Stimulated activated CD4-positive, alpha-beta T cell treated with anti-CD3 and anti-CD28 coated beads, Interleukin-1b, Interleukin-23, amount 100 ng/mL, for 4 hours (primary cell): ENCODE measurements at regions not wholly inside any gene's neighbourhood (a gene's known extent, or its start where the extent isn't known, plus 50 kb on each side); places are given as distances from the start of the nearest gene placed in this dataset.
A peak's percentile ranks its signal among the peaks of the same experiment; 100 is the strongest.
"Not testable (repeated sequence)": the region's sequence is repeated elsewhere in the genome, so short reads cannot be mapped to it uniquely, and the experiment has no call there.

Source experiments
- DNase-seq, 2 donors: peaks; one replicate each; pipeline ENCODE4 v3.0.0-alpha.2; 2020; ENCODE audit warnings: low read depth in 2 of 2

DNA sequence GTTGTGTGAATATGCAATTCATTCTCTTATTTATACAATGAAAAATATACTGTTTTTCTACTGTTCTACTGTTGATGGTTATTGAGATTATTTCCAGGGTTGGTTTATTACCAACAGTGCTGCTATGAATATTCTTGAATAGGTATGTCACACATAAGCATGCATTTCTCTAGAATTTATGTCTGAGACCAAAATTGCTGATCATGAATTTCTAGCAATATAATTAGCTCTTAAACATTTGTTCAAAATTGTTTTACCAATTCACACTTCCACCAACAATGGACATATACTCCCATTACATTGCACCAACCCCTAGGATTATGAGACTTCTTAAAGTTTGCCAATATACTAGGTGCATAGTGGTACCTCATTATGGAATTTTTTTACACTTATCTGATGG is 164.1 kb upstream of the KCNQ5 start:
- DNase-seq, result no peak

DNA sequence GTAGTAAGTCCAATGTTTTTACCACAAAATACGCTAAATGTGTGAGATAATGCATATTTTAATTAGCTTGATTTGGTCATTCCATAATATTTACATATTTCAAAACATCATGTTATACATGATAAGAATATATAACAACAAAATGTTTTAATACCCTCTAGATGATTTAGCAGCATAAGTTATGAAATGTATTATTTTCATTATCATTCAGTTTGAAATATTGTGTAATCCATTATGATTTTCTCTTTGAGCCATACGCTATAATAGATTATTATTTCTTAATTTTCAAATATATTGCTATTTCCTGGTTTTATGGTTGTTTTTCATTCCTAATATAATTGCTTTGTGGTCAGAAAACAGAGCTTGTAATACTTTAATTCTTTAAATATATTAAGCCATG is 163.3 kb upstream of the KCNQ5 start:
- no peak for DNase-seq

DNA sequence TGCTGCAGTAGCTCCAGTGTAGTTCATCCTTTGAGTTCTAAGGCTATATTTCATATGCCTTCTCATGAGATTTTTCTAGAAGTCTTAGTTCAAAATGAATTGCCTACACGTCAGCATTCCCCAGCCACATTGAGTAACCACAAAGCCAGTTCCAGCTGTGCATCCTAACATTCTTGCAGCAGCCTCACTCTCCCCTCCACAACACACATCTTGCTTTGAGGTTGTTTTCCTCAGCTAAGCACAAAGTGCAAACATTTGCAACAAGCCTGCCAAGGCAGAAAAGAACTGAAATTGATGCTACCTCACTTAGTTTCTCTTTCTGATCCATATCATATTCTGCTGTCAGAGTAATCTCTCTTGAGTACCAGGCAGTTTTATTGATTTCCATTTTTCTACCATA is 160.7 kb upstream of the KCNQ5 start:
- no peak for DNase-seq

DNA sequence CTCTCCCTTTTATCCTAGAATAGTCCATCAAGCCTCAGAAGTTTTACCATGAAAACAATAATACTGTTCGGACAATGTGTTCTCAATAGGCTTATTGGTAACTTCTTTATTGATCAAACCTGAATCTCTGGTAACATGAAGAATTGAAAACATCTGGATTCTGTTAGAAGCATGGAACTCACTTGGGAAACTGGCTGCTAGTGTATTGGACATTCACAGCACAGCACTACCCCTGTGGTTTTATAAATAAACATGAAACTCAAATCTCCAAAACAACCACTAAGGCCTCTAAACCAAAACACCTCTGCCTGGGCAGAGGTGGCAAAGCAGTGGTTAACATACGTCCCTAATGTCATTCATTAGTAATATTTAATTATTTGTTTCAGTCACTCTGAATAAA is 157.6 kb upstream of the KCNQ5 start:
- DNase-seq, result no peak

DNA sequence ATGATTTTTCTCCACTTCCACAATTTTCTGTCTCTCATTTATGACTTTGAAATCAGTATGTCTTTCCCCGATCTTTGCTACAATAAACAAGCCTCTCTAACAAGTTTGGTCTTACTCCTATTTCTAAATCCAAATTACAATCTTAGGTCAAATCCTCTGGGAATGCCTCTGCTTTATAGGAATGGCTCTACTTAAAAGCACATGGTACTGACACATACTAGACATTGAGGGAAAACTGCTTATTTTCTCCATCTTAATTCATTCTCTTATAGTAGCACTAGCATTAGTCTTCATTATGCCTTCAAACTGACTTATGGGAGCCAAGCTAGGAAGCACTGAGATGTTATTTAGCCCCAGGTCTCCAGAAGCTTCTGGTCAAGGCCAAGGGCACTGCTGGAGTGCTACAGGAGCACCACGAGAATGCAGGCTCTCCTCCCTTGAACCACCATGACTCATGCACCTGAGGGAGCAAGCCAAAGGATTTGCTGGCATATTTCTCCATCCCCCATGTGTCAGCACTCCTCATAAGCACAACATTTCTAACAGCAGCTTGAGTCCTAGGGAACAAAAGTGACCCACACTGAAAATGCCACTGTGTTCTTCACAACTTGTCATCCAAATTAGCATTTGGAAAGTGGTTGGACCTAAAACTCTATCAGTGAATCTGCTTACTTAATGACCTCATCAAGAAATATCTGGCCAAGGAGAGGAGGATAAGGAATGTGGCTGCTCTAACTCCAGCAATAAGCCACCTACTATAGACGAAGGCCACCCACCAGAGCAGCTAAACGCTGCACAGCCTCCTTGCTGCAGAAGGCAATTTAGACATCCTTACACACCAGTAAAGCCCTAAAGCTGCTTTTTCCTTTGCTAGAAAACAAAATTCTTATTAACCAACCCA is 156.8 kb upstream of the KCNQ5 start:
- DNase-seq, result no peak

DNA sequence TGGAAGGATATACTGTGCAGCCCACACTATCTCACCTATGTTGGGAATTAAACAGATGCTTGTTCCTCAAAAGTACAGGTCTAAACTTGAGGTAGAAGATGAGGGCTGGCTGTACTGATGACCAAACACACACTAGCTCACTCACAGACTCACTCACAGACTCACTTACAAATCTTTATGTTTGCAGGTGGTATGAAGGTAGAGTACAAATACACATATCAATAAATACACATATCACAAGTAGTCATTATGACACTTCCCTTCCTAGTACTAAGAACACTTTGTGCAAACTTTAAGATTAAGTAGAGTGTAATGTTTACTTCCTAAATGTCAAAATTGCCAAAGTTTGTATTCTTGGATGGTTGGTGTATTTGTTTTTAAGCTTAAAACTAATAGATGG is 155.4 kb upstream of the KCNQ5 start:
- DNase-seq, result no peak

DNA sequence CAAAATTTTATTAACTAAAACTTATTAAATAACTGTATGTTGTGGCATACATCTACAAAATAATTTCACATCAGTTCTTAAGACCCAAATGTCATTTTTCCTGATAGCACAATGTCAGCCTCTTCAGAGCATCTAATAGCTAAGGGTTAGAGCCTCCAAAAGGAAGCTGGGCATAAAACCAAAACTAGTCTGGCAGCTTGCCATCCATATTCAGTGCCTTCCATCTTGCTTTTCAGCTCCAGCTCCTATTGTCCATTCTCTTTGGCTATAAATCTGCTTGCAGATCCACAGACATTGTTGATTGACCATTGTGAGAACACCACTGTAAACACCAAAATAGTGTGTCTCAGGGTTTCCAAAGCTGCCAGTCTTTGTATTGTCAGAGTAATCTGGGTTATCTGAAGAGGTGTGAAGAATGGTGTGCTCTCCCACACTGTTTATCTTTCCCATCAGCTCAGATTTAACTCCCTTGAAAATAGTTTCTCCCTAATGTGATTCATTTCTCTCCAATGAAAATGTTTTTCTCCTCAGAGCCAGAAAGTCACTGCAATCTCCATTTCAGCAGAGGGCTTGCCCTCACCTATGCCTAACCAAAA is 154.8 kb upstream of the KCNQ5 start:
- no peak for DNase-seq

DNA sequence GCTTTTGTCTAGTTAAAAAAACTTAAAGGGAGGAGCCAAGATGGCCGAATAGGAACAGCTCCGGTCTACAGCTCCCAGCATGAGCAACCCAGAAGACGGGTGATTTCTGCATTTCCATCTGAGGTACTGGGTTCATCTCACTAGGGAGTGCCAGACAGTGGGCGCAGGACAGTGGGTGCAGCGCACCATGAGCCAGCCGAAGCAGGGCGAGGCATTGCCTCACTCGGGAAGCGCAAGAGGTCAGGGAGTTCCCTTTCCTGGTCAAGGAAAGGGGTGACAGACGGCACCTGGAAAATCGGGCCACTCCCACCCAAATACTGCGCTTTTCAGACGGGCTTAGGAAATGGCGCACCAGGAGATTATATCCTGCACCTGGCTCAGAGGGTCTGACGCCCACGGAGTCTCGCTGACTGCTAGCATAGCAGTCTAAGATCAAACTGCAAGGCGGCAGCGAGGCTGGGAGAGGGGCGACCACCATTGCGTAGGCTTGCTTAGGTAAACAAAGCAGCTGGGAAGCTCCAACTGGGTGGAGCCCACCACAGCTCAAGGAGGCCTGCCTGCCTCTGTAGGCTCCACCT is 152.4 kb upstream of the KCNQ5 start:
- DNase-seq, result not testable (repeated sequence)

DNA sequence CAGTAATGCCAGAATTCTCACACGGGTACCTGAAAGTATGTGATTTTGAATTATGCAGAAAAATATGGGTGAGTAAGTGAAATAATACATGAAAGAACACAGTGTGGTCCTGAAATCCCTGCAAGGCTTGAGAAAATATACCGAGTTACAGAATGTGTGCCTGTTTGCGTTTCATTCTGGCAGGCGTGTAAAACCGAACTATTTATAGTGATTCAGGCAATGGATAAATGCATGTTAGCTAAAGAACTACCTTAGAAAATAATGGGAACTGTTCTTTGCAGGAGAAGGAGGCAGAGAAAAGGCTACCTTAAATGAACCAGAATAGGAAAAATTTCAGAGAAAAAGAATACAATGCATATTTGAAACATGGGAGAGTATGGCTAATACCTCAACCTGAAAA is 145.8 kb upstream of the KCNQ5 start:
- DNase-seq, result no peak

DNA sequence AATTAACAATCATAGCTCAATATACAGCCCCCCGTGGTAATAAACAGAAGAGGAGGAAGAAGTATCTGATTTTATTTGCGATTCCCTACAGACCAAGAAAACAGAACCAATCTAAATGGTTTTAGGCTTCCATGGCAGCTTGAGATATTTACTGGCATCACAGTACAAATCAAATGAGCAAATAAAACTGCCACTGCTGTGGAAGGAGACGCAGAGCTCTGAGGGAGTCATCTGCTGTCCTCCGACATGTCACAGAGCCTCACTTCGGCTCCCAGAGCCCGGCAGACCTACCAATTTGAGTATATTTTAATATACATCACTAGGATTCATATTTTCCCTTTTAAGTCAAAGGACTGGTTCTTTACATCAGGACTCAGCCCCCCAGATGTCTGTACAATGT is 145.2 kb upstream of the KCNQ5 start:
- DNase-seq, result no peak

DNA sequence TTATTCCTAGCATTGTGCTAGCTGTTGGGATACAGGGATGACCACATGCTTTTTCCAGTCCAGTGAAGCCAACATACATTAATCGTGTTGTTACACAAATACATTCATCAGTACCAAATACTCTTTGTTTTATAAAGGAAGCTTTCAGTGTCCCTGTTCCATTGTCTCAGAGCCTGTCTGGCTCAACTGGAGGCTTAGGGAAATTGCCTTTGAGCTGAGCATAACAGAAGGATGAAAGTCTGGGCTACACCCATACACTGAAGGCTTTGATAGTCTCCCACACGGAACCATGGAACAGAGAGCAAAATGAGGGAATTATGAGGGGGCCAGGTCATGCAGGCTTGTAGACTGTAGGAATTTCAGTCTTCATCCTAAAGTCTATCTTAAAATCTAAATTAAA is 126.4 kb upstream of the KCNQ5 start:
- no peak for DNase-seq

DNA sequence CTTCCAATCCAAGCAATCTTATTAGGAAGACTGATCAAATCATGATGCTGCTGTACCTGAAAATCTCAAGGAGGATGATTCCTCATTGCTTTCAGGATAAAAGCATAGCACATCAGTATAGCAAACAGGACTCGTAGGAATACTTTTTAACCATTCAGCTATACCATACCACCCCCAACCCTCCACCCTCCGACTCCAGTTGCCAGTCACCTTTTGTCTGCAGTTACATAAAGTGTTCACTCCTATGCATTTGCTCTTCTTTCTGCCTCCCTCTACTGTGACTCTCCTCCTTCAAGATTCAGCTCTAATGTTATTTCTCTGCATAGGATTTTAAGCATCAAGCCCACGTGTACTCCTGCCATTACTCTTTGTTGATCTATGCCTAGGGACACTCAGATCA is 124.7 kb upstream of the KCNQ5 start:
- no peak for DNase-seq

DNA sequence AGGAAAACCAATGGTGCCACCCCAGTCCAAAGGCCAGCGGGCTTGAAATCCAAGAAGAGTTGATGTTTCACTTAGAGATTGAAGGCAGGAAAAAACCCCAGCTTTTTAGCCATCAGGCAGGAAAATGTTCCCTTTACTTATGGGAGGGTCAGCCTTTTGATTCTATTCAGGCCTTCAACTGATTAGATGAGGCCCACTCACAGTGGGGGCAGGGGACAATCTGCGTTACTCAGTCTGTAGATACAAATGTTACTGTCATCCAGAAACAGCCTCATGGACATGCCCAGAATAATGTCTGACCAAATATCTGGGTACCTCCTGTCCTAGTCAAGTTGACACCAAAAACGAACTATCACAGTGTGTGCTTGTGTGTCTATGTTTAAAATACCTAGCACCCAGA is 121.2 kb upstream of the KCNQ5 start:
- DNase-seq, result no peak

DNA sequence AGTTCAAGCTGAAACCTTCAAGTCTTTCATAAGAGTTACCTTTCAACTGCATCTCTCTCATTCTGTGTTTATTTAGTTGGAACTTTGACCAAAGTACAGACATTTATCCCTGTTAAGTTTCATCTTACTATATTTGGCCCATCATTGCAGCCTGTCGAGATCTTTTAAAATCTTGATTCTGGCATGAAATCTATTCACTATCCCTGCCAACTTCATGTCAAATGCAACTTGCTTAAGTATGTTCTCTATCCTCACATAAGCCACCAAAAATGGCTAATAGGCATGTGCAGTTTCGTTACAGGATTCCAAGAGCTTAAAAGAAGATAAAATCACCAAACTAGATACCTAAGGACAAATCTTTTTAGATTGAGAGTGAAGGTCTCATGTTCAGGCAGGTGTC is 117.5 kb upstream of the KCNQ5 start:
- no peak for DNase-seq

DNA sequence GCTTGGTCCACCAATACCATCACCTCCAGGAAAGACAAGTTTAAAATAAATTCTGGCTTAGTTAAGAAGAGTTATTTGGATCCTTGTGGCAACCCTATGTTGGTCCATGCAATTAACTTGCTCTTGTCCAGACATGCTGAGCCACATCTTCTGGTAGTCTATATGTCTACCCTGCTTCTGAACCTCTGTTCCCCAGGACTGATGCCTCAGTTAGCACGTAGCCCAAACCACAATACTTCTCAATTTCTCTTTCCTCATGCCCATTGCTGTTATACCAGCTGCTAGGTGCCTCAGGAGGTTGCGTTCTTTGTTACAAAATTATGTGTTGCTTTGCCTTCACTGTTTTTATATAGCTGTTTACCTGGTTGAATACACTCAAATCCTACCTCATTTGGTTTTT is 116.4 kb upstream of the KCNQ5 start:
- no peak for DNase-seq

DNA sequence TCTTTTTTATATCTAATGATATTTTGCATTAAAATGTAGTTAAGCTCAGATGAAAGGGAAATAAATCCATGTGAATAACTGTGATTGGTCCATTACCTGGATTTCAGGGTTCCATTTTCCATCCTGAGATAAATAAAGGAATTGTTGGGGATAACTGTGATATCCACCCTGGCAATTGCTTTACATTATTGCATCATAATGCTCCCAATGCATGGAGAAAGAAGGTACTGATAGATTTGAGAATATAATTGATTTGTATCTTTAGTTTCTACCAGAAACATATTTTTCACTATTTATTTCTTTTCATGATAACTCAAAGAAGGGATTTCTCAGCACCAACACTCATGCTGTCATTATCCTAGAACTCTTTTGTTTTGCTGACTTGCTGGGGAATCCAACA is 102.0 kb upstream of the KCNQ5 start:
- no peak for DNase-seq

DNA sequence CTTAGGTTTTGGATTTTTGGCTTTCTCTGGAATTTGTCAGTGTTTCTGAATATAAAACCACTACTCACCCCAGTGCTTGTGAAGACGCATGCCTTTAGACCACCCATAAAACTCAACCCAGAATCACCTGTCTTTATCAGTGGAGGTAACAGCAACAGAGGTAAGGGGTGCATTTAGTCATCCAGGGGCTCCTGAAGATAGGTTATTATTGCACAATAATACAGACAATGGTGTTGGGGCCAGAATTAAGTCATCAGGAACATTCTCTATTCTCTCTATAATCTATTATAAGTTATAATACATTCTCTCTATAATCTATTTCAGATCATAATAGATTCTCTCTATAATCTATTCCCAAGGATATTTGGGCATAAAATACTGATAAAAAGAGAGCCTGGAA is 100.2 kb upstream of the KCNQ5 start:
- no peak for DNase-seq

DNA sequence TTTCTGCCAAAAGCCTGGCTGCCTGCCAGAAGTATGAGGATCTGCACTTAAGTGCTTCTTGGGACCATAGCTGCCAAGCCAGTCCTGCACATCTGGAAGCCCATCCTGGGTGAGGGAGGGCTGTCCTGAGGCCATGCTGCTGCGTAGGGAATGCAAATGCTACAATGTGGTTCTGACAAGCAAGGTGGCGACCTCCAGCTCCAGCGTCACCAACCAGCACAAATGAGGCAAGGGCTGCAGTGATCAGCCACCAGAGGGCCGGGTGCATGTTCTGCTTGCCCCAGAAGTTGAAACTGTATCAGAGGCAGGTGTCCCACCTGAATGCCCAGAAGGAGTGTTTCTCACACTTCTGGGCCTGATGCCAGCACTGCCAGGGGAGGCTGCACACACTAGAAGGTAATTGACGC is 99.1 kb upstream of the KCNQ5 start:
- peak in 1 of 2 donors; percentile 9 for DNase-seq

DNA sequence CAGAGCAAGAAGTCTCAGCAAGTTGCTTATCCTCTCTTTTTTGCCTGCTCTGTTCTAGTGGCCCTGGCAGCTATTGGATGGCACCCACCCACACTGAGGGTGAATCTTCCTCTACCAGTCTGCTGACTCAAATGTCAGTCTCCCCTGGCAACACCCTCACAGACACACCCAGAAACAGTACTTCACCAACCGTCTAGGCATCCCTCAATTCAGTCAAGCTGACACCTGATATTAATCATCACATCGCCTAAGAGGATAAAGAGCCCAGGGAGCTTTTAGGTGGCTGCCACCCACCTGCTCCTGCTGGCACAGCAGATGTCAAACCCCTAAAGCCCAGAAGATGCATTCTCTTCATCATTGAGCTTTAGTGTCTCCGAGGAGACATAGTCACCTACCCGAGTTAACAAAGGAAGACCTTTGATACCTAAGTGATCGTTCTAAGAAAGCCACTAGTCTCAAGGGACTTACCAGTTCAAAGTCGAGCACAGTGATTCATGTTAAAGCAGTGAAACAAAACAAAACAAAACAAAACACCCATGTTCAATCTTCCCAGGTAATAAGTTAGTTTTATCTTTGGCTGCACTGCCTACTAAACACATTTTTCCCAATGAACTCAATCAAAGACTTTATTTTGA is 97.7 kb upstream of the KCNQ5 start:
- DNase-seq, result no peak

DNA sequence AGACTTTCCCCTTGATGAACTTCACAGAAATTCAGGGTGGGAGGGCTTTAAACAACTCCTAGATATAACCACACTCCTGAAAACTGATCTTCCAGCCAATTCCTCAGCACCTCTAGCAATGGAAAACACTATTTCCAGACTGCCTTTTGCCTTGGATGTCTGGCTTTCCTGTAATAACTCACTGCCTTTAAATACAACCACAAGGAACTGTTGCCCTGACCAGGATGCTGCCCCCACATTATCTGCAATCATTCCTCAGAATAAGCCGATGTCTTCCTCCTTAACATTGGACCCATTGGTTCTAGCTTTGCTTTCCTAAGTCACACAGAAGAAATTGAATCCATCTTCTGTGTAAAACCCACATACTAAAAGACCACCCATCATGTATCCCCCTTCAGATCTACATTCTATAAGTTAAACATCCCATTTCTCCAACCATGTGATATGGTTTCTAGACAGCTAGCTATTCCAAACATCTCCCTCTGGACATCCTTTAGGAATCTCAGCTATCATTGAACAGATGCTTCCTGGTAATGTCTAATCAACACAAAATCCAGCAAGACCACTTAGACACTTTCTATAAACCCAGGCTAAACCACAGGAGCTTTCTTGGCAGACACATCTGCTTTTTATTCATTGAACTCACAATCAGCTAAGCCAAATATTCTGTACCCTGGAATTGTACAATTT is 95.9 kb upstream of the KCNQ5 start:
- DNase-seq, result no peak

DNA sequence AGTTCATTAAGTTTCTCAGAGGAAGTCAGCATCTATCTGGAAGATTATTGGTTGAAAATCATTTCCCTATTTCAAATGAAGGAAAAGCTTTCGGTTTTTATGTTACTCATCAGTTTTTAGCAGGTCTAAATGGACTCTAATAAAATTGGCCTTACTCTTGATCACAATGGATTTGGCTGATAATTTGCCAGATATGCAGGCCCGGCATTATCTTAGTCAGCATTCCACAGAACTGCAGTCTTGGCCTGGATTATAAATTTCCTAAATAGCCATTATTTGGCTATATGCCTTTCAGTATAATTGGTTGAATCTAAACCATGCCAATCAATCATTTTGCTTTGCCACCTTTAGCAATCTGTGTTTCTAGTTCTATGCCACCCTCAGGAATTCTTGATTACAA is 91.7 kb upstream of the KCNQ5 start:
- DNase-seq, result no peak

DNA sequence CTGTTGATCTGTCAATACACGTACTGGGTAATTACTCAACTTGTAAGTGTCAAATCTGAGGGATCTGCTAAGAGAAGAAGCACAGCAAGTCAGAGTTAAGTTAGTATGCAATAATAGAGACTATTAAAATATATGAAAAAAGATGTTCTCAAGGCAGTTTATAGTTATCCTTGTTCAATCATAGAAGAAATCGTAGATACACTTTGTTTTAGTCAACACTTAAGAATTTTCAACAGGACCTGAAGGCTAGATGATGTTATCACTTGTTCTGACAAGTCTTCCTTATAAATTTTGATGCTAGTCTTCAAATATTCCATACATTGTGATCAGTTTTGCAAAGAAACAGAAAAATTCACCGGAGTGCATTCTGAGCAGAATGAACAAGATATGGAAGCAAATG is 91.1 kb upstream of the KCNQ5 start:
- DNase-seq, result no peak
